ENCODE measurements at regions not wholly inside any gene's neighbourhood (a gene's known extent, or its start where the extent isn't known, plus 50 kb on each side); places are given as distances from the start of the nearest gene placed in this dataset.

DNA sequence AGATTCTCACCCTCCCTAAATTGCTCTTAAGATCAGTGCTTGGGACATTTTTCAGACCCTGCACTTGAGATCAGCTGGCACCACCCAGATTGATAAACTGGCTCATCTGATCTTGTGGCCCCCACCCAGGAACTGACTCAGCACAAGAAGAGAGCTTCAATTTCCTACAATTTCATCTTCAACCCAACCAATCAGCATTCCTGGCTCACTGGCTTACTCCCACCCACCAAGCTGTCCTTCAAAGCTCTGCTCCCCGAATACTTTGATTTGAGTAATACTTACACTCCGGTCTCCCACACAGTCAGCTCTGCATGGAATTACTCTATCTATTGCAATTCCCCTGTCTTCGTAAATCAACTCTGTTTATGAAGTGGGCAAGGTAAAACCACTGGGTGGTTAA is 461.9 kb upstream of the RGS18 start:
- Histone ChIP-seq H3K9me3 (no peaks in the 10 kb centered on the region), H3K4me3 (no peak overlapping the region), H3K36me3 (no peaks in the 10 kb centered on the region), H3K27me3 (no peaks in the 10 kb centered on the region), H3K27ac (no peak overlapping the region), H3K4me1 (no peaks in the 10 kb centered on the region)
- TF ChIP-seq, protein P1, sequence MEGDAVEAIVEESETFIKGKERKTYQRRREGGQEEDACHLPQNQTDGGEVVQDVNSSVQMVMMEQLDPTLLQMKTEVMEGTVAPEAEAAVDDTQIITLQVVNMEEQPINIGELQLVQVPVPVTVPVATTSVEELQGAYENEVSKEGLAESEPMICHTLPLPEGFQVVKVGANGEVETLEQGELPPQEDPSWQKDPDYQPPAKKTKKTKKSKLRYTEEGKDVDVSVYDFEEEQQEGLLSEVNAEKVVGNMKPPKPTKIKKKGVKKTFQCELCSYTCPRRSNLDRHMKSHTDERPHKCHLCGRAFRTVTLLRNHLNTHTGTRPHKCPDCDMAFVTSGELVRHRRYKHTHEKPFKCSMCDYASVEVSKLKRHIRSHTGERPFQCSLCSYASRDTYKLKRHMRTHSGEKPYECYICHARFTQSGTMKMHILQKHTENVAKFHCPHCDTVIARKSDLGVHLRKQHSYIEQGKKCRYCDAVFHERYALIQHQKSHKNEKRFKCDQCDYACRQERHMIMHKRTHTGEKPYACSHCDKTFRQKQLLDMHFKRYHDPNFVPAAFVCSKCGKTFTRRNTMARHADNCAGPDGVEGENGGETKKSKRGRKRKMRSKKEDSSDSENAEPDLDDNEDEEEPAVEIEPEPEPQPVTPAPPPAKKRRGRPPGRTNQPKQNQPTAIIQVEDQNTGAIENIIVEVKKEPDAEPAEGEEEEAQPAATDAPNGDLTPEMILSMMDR (IDR thresholded peaks at IDR 0.05): no peak
- no peak for DNase-seq (ENCODE audit: low spot score)

DNA sequence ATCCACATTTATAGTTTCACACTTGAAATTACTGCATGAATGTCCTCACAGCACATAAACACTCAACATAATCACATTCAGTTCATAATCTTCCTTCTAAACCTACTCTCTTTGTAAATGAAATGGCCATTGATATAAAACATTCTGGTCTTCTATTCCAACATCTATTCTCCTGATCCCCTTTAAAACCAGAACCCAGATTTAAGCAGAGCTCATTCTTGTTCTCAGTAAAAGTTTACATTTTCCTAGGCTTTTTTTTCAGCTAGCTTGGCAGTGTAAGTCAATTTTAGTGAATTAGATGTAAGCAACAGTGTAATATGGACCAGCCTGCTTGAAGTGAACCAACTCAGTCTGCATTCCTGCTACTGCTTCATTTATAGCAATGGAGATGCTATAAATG is 460.7 kb upstream of the RGS18 start:
- DNase-seq (ENCODE audit: low spot score): no peak
- TF ChIP-seq, protein P1 (IDR thresholded peaks at IDR 0.05): no peak
- Histone ChIP-seq H3K9me3 (no peaks in the 10 kb centered on the region), H3K27me3 (no peaks in the 10 kb centered on the region), H3K36me3 (no peaks in the 10 kb centered on the region), H3K27ac (no peak overlapping the region), H3K4me3 (no peak overlapping the region), H3K4me1 (no peaks in the 10 kb centered on the region)

DNA sequence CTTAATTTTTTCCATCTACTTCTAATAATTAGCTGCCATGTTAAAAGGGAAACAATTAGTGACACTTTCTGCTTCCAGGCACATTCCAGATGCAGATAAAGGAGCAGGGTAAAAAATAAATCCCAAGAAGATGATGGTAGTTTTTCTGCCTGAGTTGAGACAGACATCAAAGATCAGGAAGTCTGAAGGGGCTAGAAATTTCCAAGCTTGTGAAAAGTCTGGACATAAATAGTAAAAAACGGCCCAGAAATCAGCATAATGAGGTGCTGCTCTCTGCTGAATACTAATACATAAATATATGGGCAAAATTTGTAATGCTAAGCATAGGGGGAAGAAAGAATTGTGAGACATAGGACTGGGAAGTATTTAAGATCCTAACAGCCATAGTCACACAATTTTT is 460.0 kb upstream of the RGS18 start:
- TF ChIP-seq, protein P1 (IDR thresholded peaks at IDR 0.05): no peak
- DNase-seq (ENCODE audit: low spot score): no peak
- H3K4me1 ChIP-seq: no peaks in the 10 kb centered on the region
- H3K27ac ChIP-seq: no peak overlapping the region
- H3K27me3 ChIP-seq: no peaks in the 10 kb centered on the region
- no peaks in the 10 kb centered on the region for H3K36me3 ChIP-seq
- H3K9me3 ChIP-seq: no peaks in the 10 kb centered on the region
- no peak overlapping the region for H3K4me3 ChIP-seq

DNA sequence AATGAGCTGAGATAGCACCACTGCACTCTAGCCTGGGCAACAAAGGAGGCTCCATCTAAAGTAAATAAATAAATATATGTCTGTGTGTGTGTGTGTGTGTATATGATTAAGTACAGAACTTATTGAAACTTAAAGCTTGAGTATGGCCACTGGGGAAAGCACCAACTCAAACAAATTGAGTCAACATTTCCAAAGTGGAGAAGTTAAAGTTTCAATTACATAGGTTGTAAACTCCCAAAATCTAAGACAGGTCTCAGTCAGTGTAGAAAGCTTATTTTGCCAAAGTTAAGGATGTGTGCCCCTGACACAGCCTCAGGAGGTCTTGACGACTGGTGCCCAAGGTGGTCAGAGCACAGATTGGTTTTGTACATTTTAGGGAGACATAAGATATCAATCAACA is 458.9 kb upstream of the RGS18 start:
- no peaks in the 10 kb centered on the region for H3K9me3 ChIP-seq
- H3K4me3 ChIP-seq: no peak overlapping the region
- H3K27me3 ChIP-seq: no peaks in the 10 kb centered on the region
- no peaks in the 10 kb centered on the region for H3K4me1 ChIP-seq
- no peak overlapping the region for H3K27ac ChIP-seq
- no peaks in the 10 kb centered on the region for H3K36me3 ChIP-seq
- DNase-seq (ENCODE audit: low spot score): no peak
- TF ChIP-seq, protein P1 (IDR thresholded peaks at IDR 0.05): no peak

DNA sequence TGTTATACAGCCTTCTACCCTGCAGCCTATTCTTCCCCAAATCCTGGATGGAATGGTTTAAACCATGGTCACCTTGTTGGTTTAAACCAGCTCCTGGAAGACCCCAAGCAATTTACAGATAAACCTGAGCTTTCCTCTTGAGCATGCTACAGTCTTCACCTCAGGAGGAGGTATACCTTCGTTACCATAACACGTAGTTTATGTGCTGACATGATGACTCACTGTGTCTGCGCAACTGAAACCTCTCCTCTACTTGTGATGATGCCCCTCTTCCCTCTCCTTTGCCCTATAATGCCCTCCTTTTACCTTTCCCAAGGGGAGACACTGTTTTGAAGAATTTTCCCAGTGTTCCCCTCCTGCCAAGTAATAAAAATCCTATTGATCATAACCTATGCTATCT is 457.3 kb upstream of the RGS18 start:
- no peak overlapping the region for H3K27ac ChIP-seq
- no peaks in the 10 kb centered on the region for H3K4me1 ChIP-seq
- H3K36me3 ChIP-seq: no peaks in the 10 kb centered on the region
- no peak for DNase-seq (ENCODE audit: low spot score)
- TF ChIP-seq, protein P1 (IDR thresholded peaks at IDR 0.05): no peak
- H3K27me3 ChIP-seq: no peaks in the 10 kb centered on the region
- H3K4me3 ChIP-seq: no peak overlapping the region
- H3K9me3 ChIP-seq: no peaks in the 10 kb centered on the region

DNA sequence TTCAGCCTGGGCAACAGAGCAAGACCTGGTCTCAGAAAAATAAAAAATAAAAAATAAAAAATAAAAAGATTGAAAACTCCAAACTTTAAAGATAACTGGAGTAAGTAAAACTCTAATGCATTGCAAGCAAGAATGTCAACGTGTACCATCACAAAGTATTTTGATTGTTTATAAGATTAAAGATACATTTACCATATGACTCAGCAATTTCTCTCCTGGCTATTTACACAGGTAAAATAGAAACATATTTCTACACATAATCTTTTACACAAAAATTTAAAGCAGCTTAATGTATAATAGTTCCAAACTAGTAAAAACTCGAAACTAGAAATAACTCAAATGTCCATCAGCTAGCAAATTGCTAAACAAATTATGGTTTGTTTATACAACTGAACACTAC is 456.1 kb upstream of the RGS18 start:
- no peaks in the 10 kb centered on the region for H3K36me3 ChIP-seq
- no peak overlapping the region for H3K4me3 ChIP-seq
- TF ChIP-seq, protein P1 (IDR thresholded peaks at IDR 0.05): no peak

More for the DNA sequence above, 456.1 kb upstream of the RGS18 start:
- Histone ChIP-seq H3K27me3 (no peaks in the 10 kb centered on the region), H3K27ac (no peak overlapping the region), H3K4me1 (no peaks in the 10 kb centered on the region), H3K9me3 (no peaks in the 10 kb centered on the region)
- no peak for DNase-seq (ENCODE audit: low spot score)

Data from right atrium auricular region (tissue), 2 donors.